HepG2 (cell line): ENCODE measurements at regions not wholly inside any gene's neighbourhood (a gene's known extent, or its start where the extent isn't known, plus 50 kb on each side); places are given as distances from the start of the nearest gene placed in this dataset.

Experiments used
- EHMT2 ChIP-seq: fragments of 200-600 bp; sonication (generic); IDR thresholded peaks from 2 replicates; pipeline ENCODE4 v1.7.0; 2017; ENCODE audit warnings: antibody characterized with exemption, low read depth, low read length, borderline replicate concordance
- EP300 ChIP-seq, 3 experiments: sonication (generic) in 1 of 3; formaldehyde crosslinking in 1 of 3; IDR thresholded peaks; 2 replicates each; pipeline versions ENCODE4 v1.5.1 to v1.6.1; 2011 to 2020; ENCODE audit warnings: low read depth in 2 of 3, low read length in 2 of 3, borderline replicate concordance in 1 of 3, improper control_type of control experiment in 1 of 3, mild to moderate bottlenecking in 1 of 3, missing genetic modification reagents in 1 of 3, moderate library complexity in 1 of 3
- FOXA3 ChIP-seq: IDR thresholded peaks from 2 replicates; pipeline ENCODE4 v1.6.1; 2016; ENCODE audit warnings: missing genetic modification reagents, missing compliant biosample characterization
- JUN ChIP-seq: sonication (generic); formaldehyde crosslinking; IDR thresholded peaks from 2 replicates; pipeline ENCODE4 v1.4.0; 2020; ENCODE audit warnings: mild to moderate bottlenecking, missing genetic modification reagents
- NR1H2 ChIP-seq: sonication (generic); formaldehyde crosslinking; IDR thresholded peaks from 2 replicates; pipeline ENCODE4 v1.8.1; 2022; ENCODE audit warnings: low read depth, missing genetic modification reagents, borderline replicate concordance
- TRIM24 ChIP-seq: sonication (generic); formaldehyde crosslinking; IDR thresholded peaks from 2 replicates; pipeline ENCODE4 v1.8.0; 2022; ENCODE audit warnings: mild to moderate bottlenecking, missing genetic modification reagents
- ZNF891 ChIP-seq: sonication (generic); formaldehyde crosslinking; IDR thresholded peaks from 2 replicates; pipeline ENCODE4 v1.5.0; 2020; ENCODE audit warnings: mild to moderate bottlenecking, missing genetic modification reagents
- TF ChIP-seq, protein P1 (sequence below): sonication (generic); formaldehyde crosslinking; IDR thresholded peaks from 2 replicates; pipeline ENCODE4 v1.4.0; 2020; ENCODE audit warnings: missing genetic modification reagents
- TF ChIP-seq, protein P2 (sequence below): sonication (generic); formaldehyde crosslinking; conservative IDR thresholded peaks from 2 replicates; pipeline ENCODE4 v1.4.0; 2020; ENCODE audit warnings: missing genetic modification reagents
- TF ChIP-seq, protein P3 (sequence below): IDR thresholded peaks from 2 replicates; pipeline ENCODE4 v1.6.1; 2016
- TF ChIP-seq, protein P4 (sequence below): sonication (generic); formaldehyde crosslinking; IDR thresholded peaks from 2 replicates; pipeline ENCODE4 v1.4.0; 2020; ENCODE audit warnings: missing genetic modification reagents

DNA sequence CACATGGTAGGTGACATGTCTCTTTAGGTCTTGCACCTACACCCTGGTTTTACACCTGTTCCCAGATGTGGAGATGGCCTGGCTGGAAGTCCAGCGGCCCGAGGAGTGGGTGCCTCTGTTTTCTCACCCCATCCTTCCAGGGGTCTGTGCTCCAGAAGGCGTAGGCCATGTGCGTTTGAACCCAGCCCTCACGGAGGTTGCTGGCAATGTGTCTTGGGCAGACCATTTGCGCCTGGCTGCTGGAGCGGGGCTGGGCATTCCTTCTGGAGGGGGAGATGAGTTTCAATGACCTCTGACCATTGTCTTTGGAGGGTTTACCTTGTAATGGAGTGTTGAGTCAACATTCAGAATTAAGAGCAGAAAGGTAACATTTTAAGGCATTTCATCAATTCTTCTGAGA, 54.8 kb upstream of the ZNF536 start:
- TF ChIP-seq, protein P1, sequence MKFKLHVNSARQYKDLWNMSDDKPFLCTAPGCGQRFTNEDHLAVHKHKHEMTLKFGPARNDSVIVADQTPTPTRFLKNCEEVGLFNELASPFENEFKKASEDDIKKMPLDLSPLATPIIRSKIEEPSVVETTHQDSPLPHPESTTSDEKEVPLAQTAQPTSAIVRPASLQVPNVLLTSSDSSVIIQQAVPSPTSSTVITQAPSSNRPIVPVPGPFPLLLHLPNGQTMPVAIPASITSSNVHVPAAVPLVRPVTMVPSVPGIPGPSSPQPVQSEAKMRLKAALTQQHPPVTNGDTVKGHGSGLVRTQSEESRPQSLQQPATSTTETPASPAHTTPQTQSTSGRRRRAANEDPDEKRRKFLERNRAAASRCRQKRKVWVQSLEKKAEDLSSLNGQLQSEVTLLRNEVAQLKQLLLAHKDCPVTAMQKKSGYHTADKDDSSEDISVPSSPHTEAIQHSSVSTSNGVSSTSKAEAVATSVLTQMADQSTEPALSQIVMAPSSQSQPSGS (CRISPR knock-in tag) = no peak
- TF ChIP-seq JUN (CRISPR knock-in tag) (no peak), TRIM24 (CRISPR knock-in tag) (no peak), NR1H2 (CRISPR knock-in tag) (no peak), FOXA3 (no peak), EHMT2 (no peak), EP300 (IDR thresholded peaks at IDR 0.05; ENCODE audit: low read depth in 2 of 2, low read length in 2 of 2) (no peak), EP300 (CRISPR knock-in tag; IDR thresholded peaks at IDR 0.05; ENCODE audit: borderline replicate concordance) (no peak), ZNF891 (no peak)
- TF ChIP-seq, protein P2, sequence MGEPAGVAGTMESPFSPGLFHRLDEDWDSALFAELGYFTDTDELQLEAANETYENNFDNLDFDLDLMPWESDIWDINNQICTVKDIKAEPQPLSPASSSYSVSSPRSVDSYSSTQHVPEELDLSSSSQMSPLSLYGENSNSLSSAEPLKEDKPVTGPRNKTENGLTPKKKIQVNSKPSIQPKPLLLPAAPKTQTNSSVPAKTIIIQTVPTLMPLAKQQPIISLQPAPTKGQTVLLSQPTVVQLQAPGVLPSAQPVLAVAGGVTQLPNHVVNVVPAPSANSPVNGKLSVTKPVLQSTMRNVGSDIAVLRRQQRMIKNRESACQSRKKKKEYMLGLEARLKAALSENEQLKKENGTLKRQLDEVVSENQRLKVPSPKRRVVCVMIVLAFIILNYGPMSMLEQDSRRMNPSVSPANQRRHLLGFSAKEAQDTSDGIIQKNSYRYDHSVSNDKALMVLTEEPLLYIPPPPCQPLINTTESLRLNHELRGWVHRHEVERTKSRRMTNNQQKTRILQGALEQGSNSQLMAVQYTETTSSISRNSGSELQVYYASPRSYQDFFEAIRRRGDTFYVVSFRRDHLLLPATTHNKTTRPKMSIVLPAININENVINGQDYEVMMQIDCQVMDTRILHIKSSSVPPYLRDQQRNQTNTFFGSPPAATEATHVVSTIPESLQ (CRISPR knock-in tag) = no peak
- TF ChIP-seq, protein P3, sequence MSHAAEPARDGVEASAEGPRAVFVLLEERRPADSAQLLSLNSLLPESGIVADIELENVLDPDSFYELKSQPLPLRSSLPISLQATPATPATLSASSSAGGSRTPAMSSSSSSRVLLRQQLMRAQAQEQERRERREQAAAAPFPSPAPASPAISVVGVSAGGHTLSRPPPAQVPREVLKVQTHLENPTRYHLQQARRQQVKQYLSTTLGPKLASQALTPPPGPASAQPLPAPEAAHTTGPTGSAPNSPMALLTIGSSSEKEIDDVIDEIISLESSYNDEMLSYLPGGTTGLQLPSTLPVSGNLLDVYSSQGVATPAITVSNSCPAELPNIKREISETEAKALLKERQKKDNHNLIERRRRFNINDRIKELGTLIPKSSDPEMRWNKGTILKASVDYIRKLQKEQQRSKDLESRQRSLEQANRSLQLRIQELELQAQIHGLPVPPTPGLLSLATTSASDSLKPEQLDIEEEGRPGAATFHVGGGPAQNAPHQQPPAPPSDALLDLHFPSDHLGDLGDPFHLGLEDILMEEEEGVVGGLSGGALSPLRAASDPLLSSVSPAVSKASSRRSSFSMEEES (CRISPR knock-in tag) = no peak
- TF ChIP-seq, protein P4, sequence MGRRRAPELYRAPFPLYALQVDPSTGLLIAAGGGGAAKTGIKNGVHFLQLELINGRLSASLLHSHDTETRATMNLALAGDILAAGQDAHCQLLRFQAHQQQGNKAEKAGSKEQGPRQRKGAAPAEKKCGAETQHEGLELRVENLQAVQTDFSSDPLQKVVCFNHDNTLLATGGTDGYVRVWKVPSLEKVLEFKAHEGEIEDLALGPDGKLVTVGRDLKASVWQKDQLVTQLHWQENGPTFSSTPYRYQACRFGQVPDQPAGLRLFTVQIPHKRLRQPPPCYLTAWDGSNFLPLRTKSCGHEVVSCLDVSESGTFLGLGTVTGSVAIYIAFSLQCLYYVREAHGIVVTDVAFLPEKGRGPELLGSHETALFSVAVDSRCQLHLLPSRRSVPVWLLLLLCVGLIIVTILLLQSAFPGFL = no peak
